Sigmoid colon (tissue), 4 donors: ENCODE measurements at regions not wholly inside any gene's neighbourhood (a gene's known extent, or its start where the extent isn't known, plus 50 kb on each side); places are given as distances from the start of the nearest gene placed in this dataset.

ENCODE experiments used
- POLR2AphosphoS5 ChIP-seq, 4 donors: sonication (generic); formaldehyde crosslinking; IDR thresholded peaks; one replicate each; pipeline ENCODE4 v1.6.1; 2017; ENCODE audit warnings: antibody characterized with exemption in 4 of 4
- TF ChIP-seq, protein P1 (sequence below), 4 experiments: fragments of 450-650 bp in 3 of 4; fragments of 200-600 bp in 1 of 4; IDR thresholded peaks; one replicate each; pipeline ENCODE4 v1.5.1; 2016 to 2019; ENCODE audit warnings: antibody characterized with exemption in 4 of 4, mild to moderate bottlenecking in 3 of 4, moderate library complexity in 2 of 4

DNA sequence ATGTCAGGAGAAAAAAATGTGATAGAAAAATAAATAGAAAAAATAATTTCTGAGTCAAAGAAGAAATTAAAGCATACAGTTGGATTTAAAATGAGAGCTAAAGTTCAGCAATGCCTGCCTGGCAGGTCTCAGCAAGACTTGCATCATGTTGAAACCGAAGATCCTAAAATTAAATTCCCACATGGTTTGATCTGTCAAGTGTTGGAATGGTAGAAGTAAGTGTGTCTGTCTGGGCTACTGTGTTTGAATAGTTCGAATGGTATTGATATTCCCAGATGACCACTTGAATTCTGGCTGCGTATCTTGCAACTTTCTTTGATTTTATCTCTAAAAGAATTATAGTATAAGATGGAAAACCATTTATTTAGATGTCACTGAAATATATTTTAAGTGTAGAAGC lies 1349.6 kb downstream of the EPHA7 start:
- TF ChIP-seq, protein P1, sequence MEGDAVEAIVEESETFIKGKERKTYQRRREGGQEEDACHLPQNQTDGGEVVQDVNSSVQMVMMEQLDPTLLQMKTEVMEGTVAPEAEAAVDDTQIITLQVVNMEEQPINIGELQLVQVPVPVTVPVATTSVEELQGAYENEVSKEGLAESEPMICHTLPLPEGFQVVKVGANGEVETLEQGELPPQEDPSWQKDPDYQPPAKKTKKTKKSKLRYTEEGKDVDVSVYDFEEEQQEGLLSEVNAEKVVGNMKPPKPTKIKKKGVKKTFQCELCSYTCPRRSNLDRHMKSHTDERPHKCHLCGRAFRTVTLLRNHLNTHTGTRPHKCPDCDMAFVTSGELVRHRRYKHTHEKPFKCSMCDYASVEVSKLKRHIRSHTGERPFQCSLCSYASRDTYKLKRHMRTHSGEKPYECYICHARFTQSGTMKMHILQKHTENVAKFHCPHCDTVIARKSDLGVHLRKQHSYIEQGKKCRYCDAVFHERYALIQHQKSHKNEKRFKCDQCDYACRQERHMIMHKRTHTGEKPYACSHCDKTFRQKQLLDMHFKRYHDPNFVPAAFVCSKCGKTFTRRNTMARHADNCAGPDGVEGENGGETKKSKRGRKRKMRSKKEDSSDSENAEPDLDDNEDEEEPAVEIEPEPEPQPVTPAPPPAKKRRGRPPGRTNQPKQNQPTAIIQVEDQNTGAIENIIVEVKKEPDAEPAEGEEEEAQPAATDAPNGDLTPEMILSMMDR (IDR thresholded peaks at IDR 0.05): no peak
- TF ChIP-seq POLR2AphosphoS5 (IDR thresholded peaks at IDR 0.05): no peak
